Astrocyte (in vitro differentiated cells and primary cell): ENCODE measurements at regions not wholly inside any gene's neighbourhood (a gene's known extent, or its start where the extent isn't known, plus 50 kb on each side); places are given as distances from the start of the nearest gene placed in this dataset.

ENCODE experiments used
- CTCF ChIP-seq: IDR thresholded peaks from 2 replicates; pipeline ENCODE4 v1.5.1; 2011; ENCODE audit warnings: low read depth, mild to moderate bottlenecking, inconsistent platforms, low read length, moderate library complexity; ENCODE audit not compliant: insufficient read depth
- EZH2 ChIP-seq: IDR thresholded peaks from 2 replicates; pipeline ENCODE4 v1.6.1; 2012; ENCODE audit warnings: mild to moderate bottlenecking, low read length, inconsistent platforms; ENCODE audit not compliant: insufficient read depth

GRCh38 chr10:3570131-3570729 lies 214.8 kb downstream of the KLF6 start:
- TF ChIP-seq CTCF: no peak
- no peak for TF ChIP-seq EZH2
